ENCODE measurements at regions not wholly inside any gene's neighbourhood (a gene's known extent, or its start where the extent isn't known, plus 50 kb on each side); places are given as distances from the start of the nearest gene placed in this dataset.
"Not testable (repeated sequence)": the region's sequence is repeated elsewhere in the genome, so short reads cannot be mapped to it uniquely, and the experiment has no call there.

DNA sequence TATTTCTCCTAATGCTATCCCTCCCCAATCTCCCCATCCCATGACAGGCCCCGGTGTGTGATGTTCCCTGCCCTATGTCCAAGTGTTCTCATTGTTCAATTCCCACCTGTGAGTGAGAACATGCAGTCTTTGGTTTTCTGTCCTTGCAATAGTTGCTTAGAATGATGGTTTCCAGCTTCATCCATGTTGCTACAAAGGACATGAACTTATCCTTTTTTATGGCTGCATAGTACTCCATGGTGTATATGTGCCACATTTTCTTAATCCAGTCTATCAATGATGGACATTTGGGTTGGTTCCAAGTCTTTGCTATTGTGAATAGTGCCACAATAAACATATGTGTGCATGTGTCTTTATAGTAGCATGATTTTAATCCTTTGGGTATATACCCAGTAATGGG lies 51.3 kb upstream of the RIOK2 start:
- not testable (repeated sequence) for H3K27me3 ChIP-seq (ENCODE audit: control insufficient read depth, insufficient read depth, low read length); H3K9ac ChIP-seq (ENCODE audit: low read depth, low read length); H3K36me3 ChIP-seq (ENCODE audit: control insufficient read depth, insufficient read depth, low read length); H3K4me3 ChIP-seq (ENCODE audit: low read depth, low read length); H3K4me1 ChIP-seq (ENCODE audit: control insufficient read depth, insufficient read depth, low read length); H3K9me3 ChIP-seq (ENCODE audit: control insufficient read depth, insufficient read depth, low read length); H3K27ac ChIP-seq (ENCODE audit: low read depth, low read length)

DNA sequence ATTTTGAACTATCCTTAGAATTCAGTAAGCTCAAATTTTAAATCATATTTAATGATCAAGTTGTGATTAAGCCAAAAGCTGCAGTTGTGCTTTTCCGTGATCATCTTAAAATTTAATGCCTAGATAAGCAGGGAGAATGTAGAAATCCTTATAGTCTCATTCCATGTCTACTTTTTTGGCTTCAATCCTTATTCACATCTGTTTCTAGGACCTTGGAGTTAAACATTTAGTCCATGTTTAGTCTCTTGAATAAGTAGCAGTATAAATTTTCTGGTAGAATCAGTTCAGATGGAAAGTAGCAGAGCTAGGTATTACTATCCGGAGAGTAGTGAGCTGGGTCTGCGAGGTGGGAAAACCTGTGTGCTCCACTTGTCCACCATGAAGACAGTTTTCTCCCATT lies 59.3 kb upstream of the RIOK2 start:
- no peaks in the 10 kb centered on the region for H3K27me3 ChIP-seq (ENCODE audit: control insufficient read depth, insufficient read depth, low read length)
- H3K9ac ChIP-seq (ENCODE audit: low read depth, low read length) = no peak overlapping the region
- peaks cover 3% of the 10 kb centered on the region; the same call in 1 of the 2 replicates for H3K9me3 ChIP-seq (ENCODE audit: control insufficient read depth, insufficient read depth, low read length)
- H3K36me3 ChIP-seq (ENCODE audit: control insufficient read depth, insufficient read depth, low read length) = no peaks in the 10 kb centered on the region
- no peak overlapping the region for H3K4me3 ChIP-seq (ENCODE audit: low read depth, low read length)
- H3K4me1 ChIP-seq (ENCODE audit: control insufficient read depth, insufficient read depth, low read length) = no peaks in the 10 kb centered on the region; the same call in 1 of the 2 replicates
- H3K27ac ChIP-seq (ENCODE audit: low read depth, low read length) = no peak overlapping the region

DNA sequence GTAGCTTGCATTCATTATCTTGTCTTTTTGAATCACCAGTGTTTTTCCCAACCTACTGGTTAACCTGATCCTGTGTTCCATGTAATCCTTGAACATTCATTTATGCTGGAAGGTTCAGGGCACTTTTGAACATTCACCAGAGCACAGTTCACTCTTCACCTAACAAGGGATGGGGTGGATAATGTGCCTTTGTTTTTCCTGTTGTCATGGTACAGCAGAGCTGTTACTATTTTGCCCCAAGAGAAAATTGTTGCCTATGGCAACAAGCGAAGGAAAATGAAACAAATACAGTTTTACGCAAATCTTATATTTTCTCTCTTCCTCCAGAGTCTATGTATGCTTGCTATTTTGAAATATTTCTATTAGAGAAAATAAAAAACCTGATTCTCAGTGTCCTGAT lies 60.3 kb upstream of the RIOK2 start:
- H3K36me3 ChIP-seq (ENCODE audit: control insufficient read depth, insufficient read depth, low read length) = no peaks in the 10 kb centered on the region
- H3K4me3 ChIP-seq (ENCODE audit: low read depth, low read length) = no peak overlapping the region
- no peak overlapping the region for H3K9ac ChIP-seq (ENCODE audit: low read depth, low read length)
- no peaks in the 10 kb centered on the region for H3K27me3 ChIP-seq (ENCODE audit: control insufficient read depth, insufficient read depth, low read length)
- peaks cover 3% of the 10 kb centered on the region; the same call in 1 of the 2 replicates for H3K9me3 ChIP-seq (ENCODE audit: control insufficient read depth, insufficient read depth, low read length)
- H3K4me1 ChIP-seq (ENCODE audit: control insufficient read depth, insufficient read depth, low read length) = no peaks in the 10 kb centered on the region; the same call in 1 of the 2 replicates
- H3K27ac ChIP-seq (ENCODE audit: low read depth, low read length) = no peak overlapping the region

DNA sequence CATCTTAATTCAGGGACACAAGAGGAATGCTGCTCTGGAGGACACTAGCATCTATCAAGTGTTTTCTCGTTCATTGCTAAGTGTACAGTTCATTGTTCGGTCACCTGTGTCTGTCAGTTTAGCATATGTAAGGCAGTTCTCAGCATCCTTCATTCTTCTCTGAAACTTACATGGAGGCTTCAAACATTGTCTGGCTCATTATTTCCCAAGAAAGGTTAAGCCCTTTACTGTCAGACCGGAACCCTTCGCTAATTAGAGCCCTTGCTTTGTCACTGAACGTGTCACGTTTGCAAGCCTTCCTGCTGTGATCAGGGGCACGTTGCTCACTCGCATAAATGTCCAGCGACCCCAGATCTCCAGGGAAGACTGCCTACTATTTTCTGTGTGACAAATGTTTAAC lies 62.3 kb upstream of the RIOK2 start:
- no peaks in the 10 kb centered on the region for H3K27me3 ChIP-seq (ENCODE audit: control insufficient read depth, insufficient read depth, low read length)
- no peak overlapping the region for H3K4me3 ChIP-seq (ENCODE audit: low read depth, low read length)
- H3K36me3 ChIP-seq (ENCODE audit: control insufficient read depth, insufficient read depth, low read length) = no peaks in the 10 kb centered on the region
- H3K4me1 ChIP-seq (ENCODE audit: control insufficient read depth, insufficient read depth, low read length) = no peaks in the 10 kb centered on the region; the same call in 1 of the 2 replicates
- H3K9me3 ChIP-seq (ENCODE audit: control insufficient read depth, insufficient read depth, low read length) = peaks cover 3% of the 10 kb centered on the region; the same call in 1 of the 2 replicates
- no peak overlapping the region for H3K9ac ChIP-seq (ENCODE audit: low read depth, low read length)
- no peak overlapping the region for H3K27ac ChIP-seq (ENCODE audit: low read depth, low read length)

DNA sequence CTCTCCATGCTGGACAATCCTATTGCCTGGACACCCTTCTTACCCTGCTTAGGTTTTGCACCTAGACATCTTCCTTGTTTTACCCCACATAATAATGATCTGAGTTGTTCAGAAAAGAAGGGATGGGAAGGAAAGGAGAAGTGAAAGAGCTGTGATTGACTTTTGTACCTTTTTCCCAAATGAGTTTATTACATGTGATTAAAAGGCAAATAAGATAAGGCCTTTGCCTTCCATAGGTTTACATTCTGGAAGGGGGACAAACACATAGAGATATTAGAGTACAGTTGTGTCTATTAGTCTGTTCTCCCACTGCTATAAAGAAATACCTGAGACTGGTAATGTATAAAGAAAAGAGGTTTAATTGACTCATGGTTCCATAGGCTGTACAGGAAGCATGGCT lies 67.1 kb upstream of the RIOK2 start:
- Histone ChIP-seq H3K4me3 (ENCODE audit: low read depth, low read length) (no peak overlapping the region), H3K27me3 (ENCODE audit: control insufficient read depth, insufficient read depth, low read length) (no peaks in the 10 kb centered on the region), H3K27ac (ENCODE audit: low read depth, low read length) (no peak overlapping the region), H3K36me3 (ENCODE audit: control insufficient read depth, insufficient read depth, low read length) (no peaks in the 10 kb centered on the region), H3K9ac (ENCODE audit: low read depth, low read length) (no peak overlapping the region), H3K9me3 (ENCODE audit: control insufficient read depth, insufficient read depth, low read length) (0 out of 2 replicates have a peak, but pooled peaks cover 3% of the 10 kb centered on the region), H3K4me1 (ENCODE audit: control insufficient read depth, insufficient read depth, low read length) (no peaks in the 10 kb centered on the region)

DNA sequence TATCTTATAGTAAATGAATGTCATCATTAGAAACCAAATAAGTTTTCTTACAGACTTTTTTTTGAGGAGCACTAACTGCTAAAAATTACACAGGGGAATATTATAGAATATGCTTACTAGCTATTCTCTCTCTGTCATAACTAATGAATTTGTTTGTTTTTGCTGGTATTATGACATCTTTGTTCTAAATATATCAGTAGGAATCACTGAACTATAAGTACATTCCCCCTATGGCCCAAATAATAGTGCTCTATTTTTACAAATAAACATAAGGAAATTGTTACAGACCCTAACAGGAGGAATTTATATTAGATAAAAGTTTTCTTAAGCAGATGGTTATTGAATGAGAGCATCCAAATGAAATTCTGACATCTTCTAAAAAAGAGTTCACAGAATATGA lies 83.0 kb upstream of the RIOK2 start:
- H3K36me3 ChIP-seq (ENCODE audit: control insufficient read depth, insufficient read depth, low read length) = no peaks in the 10 kb centered on the region
- no peaks in the 10 kb centered on the region for H3K4me1 ChIP-seq (ENCODE audit: control insufficient read depth, insufficient read depth, low read length)
- no peak overlapping the region for H3K27ac ChIP-seq (ENCODE audit: low read depth, low read length)
- H3K9ac ChIP-seq (ENCODE audit: low read depth, low read length) = no peak overlapping the region
- no peak overlapping the region for H3K4me3 ChIP-seq (ENCODE audit: low read depth, low read length)
- no peaks in the 10 kb centered on the region for H3K9me3 ChIP-seq (ENCODE audit: control insufficient read depth, insufficient read depth, low read length)
- H3K27me3 ChIP-seq (ENCODE audit: control insufficient read depth, insufficient read depth, low read length) = no peaks in the 10 kb centered on the region

DNA sequence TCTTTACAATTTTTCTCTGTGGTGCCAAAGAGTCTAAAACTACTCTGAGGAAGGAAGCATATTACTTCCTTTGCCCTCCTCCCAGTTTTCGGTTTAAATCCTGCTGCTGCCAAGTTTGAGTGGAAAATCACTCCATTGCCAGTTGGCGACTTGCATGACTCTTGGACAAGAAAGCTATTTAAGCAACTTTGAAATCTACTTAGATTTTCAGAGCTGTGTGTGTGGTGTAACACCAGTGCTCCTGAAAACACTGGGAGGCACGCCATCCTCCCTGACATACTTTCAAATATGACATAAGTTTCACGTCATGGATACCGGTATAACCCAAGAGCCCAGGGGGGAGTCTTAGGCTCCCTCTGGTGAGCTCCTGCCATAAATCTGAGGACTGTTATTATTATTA lies 83.5 kb upstream of the RIOK2 start:
- no peak overlapping the region for H3K27ac ChIP-seq (ENCODE audit: low read depth, low read length)
- H3K9me3 ChIP-seq (ENCODE audit: control insufficient read depth, insufficient read depth, low read length) = no peaks in the 10 kb centered on the region
- H3K9ac ChIP-seq (ENCODE audit: low read depth, low read length) = no peak overlapping the region
- no peak overlapping the region for H3K4me3 ChIP-seq (ENCODE audit: low read depth, low read length)
- no peaks in the 10 kb centered on the region for H3K4me1 ChIP-seq (ENCODE audit: control insufficient read depth, insufficient read depth, low read length)
- H3K36me3 ChIP-seq (ENCODE audit: control insufficient read depth, insufficient read depth, low read length) = no peaks in the 10 kb centered on the region
- no peaks in the 10 kb centered on the region for H3K27me3 ChIP-seq (ENCODE audit: control insufficient read depth, insufficient read depth, low read length)

DNA sequence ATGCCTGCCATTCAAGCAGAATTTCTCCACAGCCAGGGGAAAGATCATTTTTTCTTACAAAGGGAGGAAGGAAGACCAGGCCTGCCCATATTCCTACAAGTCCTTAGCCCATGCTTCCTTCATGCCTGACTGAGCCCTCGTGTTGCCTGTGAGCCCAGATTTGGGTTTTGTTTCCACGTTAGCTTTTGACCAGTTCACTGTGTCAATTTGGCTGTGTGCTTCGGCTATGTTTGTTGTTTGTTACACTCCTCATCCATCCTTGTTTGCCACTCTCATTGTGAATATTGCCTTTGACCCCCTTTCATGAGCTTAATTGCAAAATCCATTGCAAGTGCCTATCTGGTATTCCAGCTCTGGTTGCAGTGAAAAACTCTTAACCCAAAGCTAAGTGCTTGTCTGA lies 84.7 kb upstream of the RIOK2 start:
- Histone ChIP-seq H3K9ac (ENCODE audit: low read depth, low read length) (no peak overlapping the region), H3K4me3 (ENCODE audit: low read depth, low read length) (no peak overlapping the region), H3K4me1 (ENCODE audit: control insufficient read depth, insufficient read depth, low read length) (no peaks in the 10 kb centered on the region), H3K27me3 (ENCODE audit: control insufficient read depth, insufficient read depth, low read length) (no peaks in the 10 kb centered on the region), H3K36me3 (ENCODE audit: control insufficient read depth, insufficient read depth, low read length) (no peaks in the 10 kb centered on the region), H3K27ac (ENCODE audit: low read depth, low read length) (no peak overlapping the region), H3K9me3 (ENCODE audit: control insufficient read depth, insufficient read depth, low read length) (no peaks in the 10 kb centered on the region)

DNA sequence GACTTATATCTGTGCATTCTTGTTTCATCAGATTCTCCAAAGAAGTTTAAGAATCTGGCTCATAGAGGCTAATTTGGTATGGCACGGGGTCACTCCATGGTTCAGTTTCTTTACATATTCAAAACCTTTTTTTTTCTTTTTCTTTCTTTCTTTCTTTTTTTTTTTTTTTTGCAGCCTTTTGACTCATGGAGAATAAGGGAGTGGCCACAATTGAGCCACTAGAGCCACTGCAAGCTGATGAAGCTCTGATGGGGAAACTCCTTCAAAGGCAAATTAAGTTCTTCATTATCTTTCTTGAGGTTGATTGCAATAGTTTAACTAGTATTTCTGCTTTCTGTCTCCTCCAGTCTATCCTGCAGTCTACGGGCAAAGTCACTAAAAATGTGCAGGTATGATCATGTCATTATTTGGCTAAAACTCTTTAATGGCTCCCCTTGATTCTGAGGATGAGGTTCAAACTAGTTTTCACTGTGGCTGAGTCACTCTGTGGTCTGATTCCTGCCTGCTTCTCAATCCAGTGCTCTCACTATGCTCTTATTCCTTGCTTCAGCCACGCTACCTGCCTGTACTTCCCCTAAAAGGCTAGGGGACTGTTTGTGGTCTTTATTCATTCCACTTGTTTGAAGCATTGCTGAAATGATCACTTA lies 93.5 kb upstream of the RIOK2 start:
- H3K27ac ChIP-seq (ENCODE audit: low read depth, low read length) = no peak overlapping the region
- no peak overlapping the region for H3K9ac ChIP-seq (ENCODE audit: low read depth, low read length)
- H3K36me3 ChIP-seq (ENCODE audit: control insufficient read depth, insufficient read depth, low read length) = no peaks in the 10 kb centered on the region
- no peak overlapping the region for H3K4me3 ChIP-seq (ENCODE audit: low read depth, low read length)
- no peaks in the 10 kb centered on the region for H3K27me3 ChIP-seq (ENCODE audit: control insufficient read depth, insufficient read depth, low read length)
- H3K4me1 ChIP-seq (ENCODE audit: control insufficient read depth, insufficient read depth, low read length) = no peaks in the 10 kb centered on the region
- no peaks in the 10 kb centered on the region; the same call in 1 of the 2 replicates for H3K9me3 ChIP-seq (ENCODE audit: control insufficient read depth, insufficient read depth, low read length)

DNA sequence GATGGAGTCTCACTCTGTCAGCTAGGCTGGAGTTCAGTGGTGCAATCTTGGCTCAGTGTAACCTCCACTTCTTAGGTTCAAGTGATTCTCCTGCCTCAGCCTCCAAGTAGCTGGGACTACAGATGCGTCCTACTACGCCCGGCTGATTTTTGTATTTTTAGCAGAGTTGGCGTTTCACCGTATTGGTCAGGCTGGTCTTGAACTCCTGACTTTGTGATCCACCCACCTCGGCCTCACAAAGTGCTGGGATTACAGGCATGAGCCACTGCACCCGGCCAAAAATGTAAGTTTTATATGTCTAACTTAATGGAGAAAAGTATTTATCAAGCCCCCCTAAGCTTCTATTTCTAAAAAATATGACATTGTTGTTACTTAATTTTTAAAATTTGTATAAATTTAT lies 98.2 kb upstream of the RIOK2 start:
- no peak overlapping the region for H3K27ac ChIP-seq (ENCODE audit: low read depth, low read length)
- no peaks in the 10 kb centered on the region for H3K27me3 ChIP-seq (ENCODE audit: control insufficient read depth, insufficient read depth, low read length)
- no peak overlapping the region for H3K4me3 ChIP-seq (ENCODE audit: low read depth, low read length)
- H3K36me3 ChIP-seq (ENCODE audit: control insufficient read depth, insufficient read depth, low read length) = no peaks in the 10 kb centered on the region
- no peaks in the 10 kb centered on the region for H3K4me1 ChIP-seq (ENCODE audit: control insufficient read depth, insufficient read depth, low read length)
- no peaks in the 10 kb centered on the region; the same call in 1 of the 2 replicates for H3K9me3 ChIP-seq (ENCODE audit: control insufficient read depth, insufficient read depth, low read length)
- no peak overlapping the region for H3K9ac ChIP-seq (ENCODE audit: low read depth, low read length)

DNA sequence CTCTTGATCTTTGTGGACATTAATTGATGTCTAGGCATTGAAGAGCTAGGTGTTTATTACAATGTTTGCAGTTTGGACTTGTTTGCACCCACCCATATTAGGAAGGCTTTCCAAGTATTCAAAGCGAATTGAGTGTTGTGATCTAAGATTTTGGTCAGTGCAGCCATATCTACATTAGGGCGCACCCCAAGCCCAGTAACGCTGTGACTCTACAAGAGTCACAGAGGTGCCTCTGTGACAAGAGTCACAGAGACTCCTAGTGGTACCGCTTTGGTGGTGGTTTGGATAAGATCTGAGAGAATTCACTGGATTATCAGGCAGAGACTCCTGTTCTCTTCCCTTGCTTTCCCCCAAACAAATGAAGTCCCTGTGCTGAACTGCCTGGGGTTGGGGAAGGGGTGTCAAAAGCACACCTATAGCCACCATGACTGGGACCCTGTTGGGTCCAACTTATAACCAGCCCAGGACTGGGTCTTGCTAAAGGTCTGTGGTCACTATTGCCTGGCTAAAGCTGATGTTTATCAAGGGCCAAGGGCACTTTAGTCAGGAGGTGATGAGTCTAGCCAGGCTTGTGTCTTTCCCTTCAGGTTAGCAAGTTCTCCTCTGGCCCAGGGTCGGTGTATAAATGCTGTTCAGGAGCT lies 114.1 kb upstream of the RIOK2 start:
- Histone ChIP-seq H3K9ac (ENCODE audit: low read depth, low read length) (no peak overlapping the region), H3K4me1 (ENCODE audit: control insufficient read depth, insufficient read depth, low read length) (no peaks in the 10 kb centered on the region), H3K4me3 (ENCODE audit: low read depth, low read length) (no peak overlapping the region), H3K27ac (ENCODE audit: low read depth, low read length) (no peak overlapping the region), H3K9me3 (ENCODE audit: control insufficient read depth, insufficient read depth, low read length) (no peaks in the 10 kb centered on the region), H3K27me3 (ENCODE audit: control insufficient read depth, insufficient read depth, low read length) (no peaks in the 10 kb centered on the region), H3K36me3 (ENCODE audit: control insufficient read depth, insufficient read depth, low read length) (no peaks in the 10 kb centered on the region)
